Lung (tissue), 11 donors: ENCODE measurements at regions not wholly inside any gene's neighbourhood (a gene's known extent, or its start where the extent isn't known, plus 50 kb on each side); places are given as distances from the start of the nearest gene placed in this dataset.

ENCODE experiments used
- ATAC-seq: fragments of 200-7000 bp; cut with Tn5 transposase; one replicate; pipeline ENCODE4 v1.9.1; 2020; ENCODE audit warnings: moderate number of reproducible peaks; ENCODE audit not compliant: insufficient read depth, low FRiP score
- DNase-seq, 3 donors: peaks; one replicate each; pipeline ENCODE4 v3.0.0-alpha.2; 2013 to 2017
- H3K27ac ChIP-seq, 2 donors: one replicate each; pipeline ENCODE4 v1.5.1; 2013; ENCODE audit warnings: mild to moderate bottlenecking in 2 of 2, moderate library complexity in 2 of 2, control low read depth in 1 of 2, inconsistent platforms in 1 of 2, low read depth in 1 of 2, low read length in 1 of 2
- H3K27me3 ChIP-seq, 3 donors: one replicate each; pipeline ENCODE4 v1.5.1; 2013; ENCODE audit warnings: low read length in 2 of 3; ENCODE audit not compliant: control insufficient read depth in 3 of 3, insufficient read depth in 3 of 3
- H3K36me3 ChIP-seq, 4 donors: one replicate each; pipeline ENCODE4 v1.5.1; 2013; ENCODE audit warnings: low read length in 4 of 4, mild to moderate bottlenecking in 1 of 4, moderate library complexity in 1 of 4; ENCODE audit not compliant: control insufficient read depth in 4 of 4, insufficient read depth in 4 of 4
- H3K4me1 ChIP-seq, 5 donors: one replicate each; pipeline ENCODE4 v1.5.1; 2013; ENCODE audit warnings: low read length in 5 of 5, mild to moderate bottlenecking in 2 of 5, moderate library complexity in 1 of 5; ENCODE audit not compliant: control insufficient read depth in 5 of 5, insufficient read depth in 5 of 5
- H3K4me3 ChIP-seq: one replicate; pipeline ENCODE4 v1.5.1; 2013; ENCODE audit warnings: mild to moderate bottlenecking, control low read depth, moderate library complexity
- H3K9ac ChIP-seq, 2 donors: one replicate each; pipeline ENCODE4 v1.5.1; 2013; ENCODE audit warnings: low read length in 2 of 2, control low read depth in 1 of 2; ENCODE audit not compliant: insufficient read depth in 1 of 2
- H3K9me3 ChIP-seq, 4 donors: one replicate each; pipeline ENCODE4 v1.5.1; 2013; ENCODE audit warnings: low read length in 3 of 4, mild to moderate bottlenecking in 1 of 4, moderate library complexity in 1 of 4; ENCODE audit not compliant: control insufficient read depth in 4 of 4, insufficient read depth in 3 of 4
- CTCF ChIP-seq: IDR thresholded peaks from 2 replicates; pipeline ENCODE4 v1.5.1; 2012; ENCODE audit warnings: mild to moderate bottlenecking; ENCODE audit errors: control extremely low read depth, extremely low read depth
- WGBS, 2 donors: extraction: QIAGEN DNeasy Blood & Tissue Kit; methylation state at CpG; one replicate each; pipeline ENCODE4 v1.1.7; 2013; 5-methylcytosine and 5-hydroxymethylcytosine counted together
- donor health status: control.
- donor health status: control.
- donor health status: Bipolar disorder and iron deficiency.
- donor health status: healthy.
- donor health status: DM: yes; HTN: yes; CAD: no.

GRCh38 chr5:88094403-88094802 is 174.2 kb downstream of the TMEM161B start:
- ATAC-seq (no peak), DNase-seq (no peak)
- H3K27me3 ChIP-seq: no peaks in the 10 kb centered on the region

GRCh38 chr5:88093765-88094164 is 174.9 kb downstream of the TMEM161B start:
- no peaks in the 10 kb centered on the region for H3K36me3 ChIP-seq
- no peaks in the 10 kb centered on the region for H3K9me3 ChIP-seq
- H3K27ac ChIP-seq: no peak overlapping the region
- no peak for TF ChIP-seq CTCF
- H3K9ac ChIP-seq: no peak overlapping the region
- WGBS, 2 donors: 70 to 86% methylated on average over 3 of the region's 3 CpGs
- H3K4me1 ChIP-seq: no peaks in the 10 kb centered on the region
- H3K4me3 ChIP-seq: no peak overlapping the region
- ATAC-seq (no peak), DNase-seq (no peak)
- no peaks in the 10 kb centered on the region for H3K27me3 ChIP-seq

More at GRCh38 chr5:88094403-88094802, 174.2 kb downstream of the TMEM161B start:
- TF ChIP-seq CTCF: no peak
- WGBS, 2 donors: 62 to 75% methylated on average over 3 of the region's 3 CpGs
- no peaks in the 10 kb centered on the region for H3K36me3 ChIP-seq
- H3K4me1 ChIP-seq: no peaks in the 10 kb centered on the region
- H3K27ac ChIP-seq: no peak overlapping the region
- H3K9me3 ChIP-seq: no peaks in the 10 kb centered on the region
- H3K9ac ChIP-seq: no peak overlapping the region
- H3K4me3 ChIP-seq: no peak overlapping the region

- DNase-seq (peak in 1 of 3 donors; percentile 1), ATAC-seq (no peak)
Measured at GRCh38 chr5:88092958-88093605, 175.6 kb downstream of the TMEM161B start.

More at GRCh38 chr5:88092958-88093605, 175.6 kb downstream of the TMEM161B start:
- no peaks in the 10 kb centered on the region for H3K4me1 ChIP-seq
- no peaks in the 10 kb centered on the region for H3K36me3 ChIP-seq
- H3K4me3 ChIP-seq: no peak overlapping the region
- TF ChIP-seq CTCF: no peak
- no peak overlapping the region for H3K27ac ChIP-seq
- WGBS, 2 donors: 38 to 42% methylated on average over 4 of the region's 4 CpGs
- H3K9me3 ChIP-seq: no peaks in the 10 kb centered on the region
- H3K9ac ChIP-seq: no peak overlapping the region
- H3K27me3 ChIP-seq: no peaks in the 10 kb centered on the region
